SU-DHL-6 (cell line): ENCODE measurements at regions not wholly inside any gene's neighbourhood (a gene's known extent, or its start where the extent isn't known, plus 50 kb on each side); places are given as distances from the start of the nearest gene placed in this dataset.

ENCODE experiments used
- CTCF ChIP-seq: fragments of 200-600 bp; sonication (generic); IDR thresholded peaks from one replicate; pipeline ENCODE4 v1.5.1; 2017; ENCODE audit warnings: antibody characterized with exemption, mild to moderate bottlenecking, low read length, moderate library complexity; ENCODE audit not compliant: insufficient read depth, poor library complexity, severe bottlenecking
- EZH2phosphoT487 ChIP-seq: fragments of 200-600 bp; sonication (generic), shearing (Covaris generic); conservative IDR thresholded peaks from 2 replicates; pipeline ENCODE4 v1.6.1; 2018; ENCODE audit warnings: mild to moderate bottlenecking, antibody characterized with exemption, low read length, moderate library complexity, mixed read lengths

DNA sequence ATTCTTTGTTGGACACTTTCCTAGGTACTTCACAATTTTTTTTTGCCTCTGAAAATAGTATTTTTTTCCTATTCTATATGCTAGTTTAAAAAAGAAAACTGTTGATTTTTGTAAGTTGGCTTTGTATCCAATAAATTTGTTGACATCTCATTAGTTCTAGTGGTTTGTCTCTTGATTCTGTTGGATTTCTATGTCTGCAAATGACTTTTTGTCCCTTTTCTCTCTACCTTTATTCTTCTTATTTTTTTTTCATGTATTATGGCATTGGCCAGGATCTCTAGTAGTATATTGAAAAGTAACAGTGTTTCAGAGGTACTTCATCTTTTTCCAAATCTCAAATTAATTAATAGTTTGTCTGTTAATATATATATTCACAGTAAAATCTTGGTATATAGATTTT lies 59.1 kb upstream of the TSPAN11 start:
- no peak for TF ChIP-seq CTCF
- TF ChIP-seq EZH2phosphoT487, result no peak
